NT2/D1 (cell line): ENCODE measurements at regions not wholly inside any gene's neighbourhood (a gene's known extent, or its start where the extent isn't known, plus 50 kb on each side); places are given as distances from the start of the nearest gene placed in this dataset.
"Not testable (repeated sequence)": the region's sequence is repeated elsewhere in the genome, so short reads cannot be mapped to it uniquely, and the experiment has no call there.

Source experiments
- DNase-seq: peaks from one replicate; pipeline ENCODE4 v3.0.0-alpha.2; 2011; ENCODE audit warnings: low read depth, low spot score
- H3K27me3 ChIP-seq: 2 replicates; pipeline ENCODE4 v1.6.0; 2011; ENCODE audit warnings: mild to moderate bottlenecking; ENCODE audit not compliant: insufficient read length, insufficient read depth
- H3K36me3 ChIP-seq: 2 replicates; pipeline ENCODE4 v1.6.1; 2011; ENCODE audit warnings: mild to moderate bottlenecking, low read length, mixed read lengths; ENCODE audit not compliant: insufficient read depth, insufficient read length
- H3K4me1 ChIP-seq: 2 replicates; pipeline ENCODE4 v1.5.1; 2011; ENCODE audit not compliant: insufficient read depth, insufficient read length
- H3K4me3 ChIP-seq: 2 replicates; pipeline ENCODE4 v1.5.1; 2011; ENCODE audit warnings: low read depth; ENCODE audit not compliant: insufficient read length
- H3K9ac ChIP-seq: 2 replicates; pipeline ENCODE4 v1.6.0; 2011; ENCODE audit warnings: low read depth; ENCODE audit not compliant: insufficient read length
- H3K9me3 ChIP-seq: 2 replicates; pipeline ENCODE4 v1.5.1; 2011; ENCODE audit warnings: mild to moderate bottlenecking, low read length; ENCODE audit not compliant: insufficient read depth
- SUZ12 ChIP-seq: IDR thresholded peaks from 2 replicates; pipeline ENCODE4 v1.6.1; 2011; ENCODE audit not compliant: insufficient read length, insufficient read depth; ENCODE audit errors: extremely low read depth
- YY1 ChIP-seq: IDR thresholded peaks from 2 replicates; pipeline ENCODE4 v1.6.1; 2011; ENCODE audit not compliant: insufficient read length, insufficient read depth
- ZNF274 ChIP-seq: IDR thresholded peaks from 2 replicates; pipeline ENCODE4 v1.6.1; 2011; ENCODE audit warnings: mild to moderate bottlenecking, low read depth, low read length

- no peak for DNase-seq
- Histone ChIP-seq H3K27me3 (no peaks in the 10 kb centered on the region), H3K9ac (no peak overlapping the region), H3K4me1 (no peaks in the 10 kb centered on the region), H3K4me3 (no peak overlapping the region), H3K36me3 (no peaks in the 10 kb centered on the region), H3K9me3 (no peaks in the 10 kb centered on the region)
- TF ChIP-seq YY1 (no peak), SUZ12 (no peak), ZNF274 (no peak)
These were observed 184.2 kb upstream of the COL3A1 start for GRCh38 chr2:188789951-188790350.

GRCh38 chr2:188794453-188794852 lies 179.7 kb upstream of the COL3A1 start:
- not testable (repeated sequence) for DNase-seq, H3K36me3 ChIP-seq, H3K9ac ChIP-seq, H3K4me3 ChIP-seq, H3K4me1 ChIP-seq, H3K27me3 ChIP-seq, H3K9me3 ChIP-seq

- H3K9ac ChIP-seq: no peak overlapping the region
- H3K36me3 ChIP-seq: no peaks in the 10 kb centered on the region
- H3K9me3 ChIP-seq: no peaks in the 10 kb centered on the region
- H3K4me3 ChIP-seq: no peak overlapping the region
- DNase-seq: no peak
- H3K4me1 ChIP-seq: no peaks in the 10 kb centered on the region
- H3K27me3 ChIP-seq: no peaks in the 10 kb centered on the region
- no peak for TF ChIP-seq YY1
- TF ChIP-seq SUZ12: no peak
- TF ChIP-seq ZNF274: no peak
These were observed 178.4 kb upstream of the COL3A1 start for GRCh38 chr2:188795762-188796161.

- Histone ChIP-seq H3K4me1 (no peaks in the 10 kb centered on the region), H3K36me3 (no peaks in the 10 kb centered on the region), H3K27me3 (no peaks in the 10 kb centered on the region), H3K9ac (no peak overlapping the region), H3K4me3 (no peak overlapping the region), H3K9me3 (no peaks in the 10 kb centered on the region; the same call in 1 of the 2 replicates)
- no peak for DNase-seq
- no peak for TF ChIP-seq YY1
- no peak for TF ChIP-seq SUZ12
- no peak for TF ChIP-seq ZNF274
These were observed 176.8 kb upstream of the COL3A1 start for GRCh38 chr2:188797371-188797770.

GRCh38 chr2:188798159-188798558 lies 176.0 kb upstream of the COL3A1 start:
- DNase-seq: no peak
- Histone ChIP-seq H3K9me3 (peaks cover 5% of the 10 kb centered on the region), H3K9ac (no peak overlapping the region), H3K36me3 (no peaks in the 10 kb centered on the region), H3K4me1 (no peaks in the 10 kb centered on the region), H3K4me3 (no peak overlapping the region), H3K27me3 (no peaks in the 10 kb centered on the region)
- TF ChIP-seq YY1 (no peak), SUZ12 (no peak), ZNF274 (no peak)

GRCh38 chr2:188805219-188805618 lies 169.0 kb upstream of the COL3A1 start:
- DNase-seq: no peak
- H3K4me1 ChIP-seq: no peaks in the 10 kb centered on the region
- TF ChIP-seq YY1 (no peak), ZNF274 (no peak), SUZ12 (no peak)
- no peaks in the 10 kb centered on the region for H3K27me3 ChIP-seq
- no peaks in the 10 kb centered on the region for H3K36me3 ChIP-seq
- peaks cover 16% of the 10 kb centered on the region for H3K9me3 ChIP-seq
- H3K4me3 ChIP-seq: no peak overlapping the region
- H3K9ac ChIP-seq: no peak overlapping the region

GRCh38 chr2:188808947-188809355 lies 165.2 kb upstream of the COL3A1 start:
- no peaks in the 10 kb centered on the region for H3K27me3 ChIP-seq
- no peak for DNase-seq

GRCh38 chr2:188810586-188810985 lies 163.6 kb upstream of the COL3A1 start:
- no peaks in the 10 kb centered on the region for H3K9me3 ChIP-seq
- no peak for TF ChIP-seq ZNF274
- TF ChIP-seq YY1: no peak
- no peak for TF ChIP-seq SUZ12
- H3K36me3 ChIP-seq: no peaks in the 10 kb centered on the region
- H3K9ac ChIP-seq: no peak overlapping the region
- no peaks in the 10 kb centered on the region for H3K4me1 ChIP-seq
- no peaks in the 10 kb centered on the region for H3K27me3 ChIP-seq
- H3K4me3 ChIP-seq: no peak overlapping the region
- no peak for DNase-seq

More at GRCh38 chr2:188808947-188809355, 165.2 kb upstream of the COL3A1 start:
- Histone ChIP-seq H3K9ac (no peak overlapping the region), H3K9me3 (0 out of 2 replicates have a peak, but pooled peaks cover 3% of the 10 kb centered on the region), H3K4me1 (no peaks in the 10 kb centered on the region), H3K36me3 (no peaks in the 10 kb centered on the region), H3K4me3 (no peak overlapping the region)
- TF ChIP-seq YY1 (no peak), ZNF274 (no peak), SUZ12 (no peak)
